H1 (cell line): ENCODE measurements at regions not wholly inside any gene's neighbourhood (a gene's known extent, or its start where the extent isn't known, plus 50 kb on each side); places are given as distances from the start of the nearest gene placed in this dataset.

Experiments used
- CHD7 ChIP-seq: fragments of 300-600 bp; sonication (generic); IDR thresholded peaks from 2 replicates; pipeline ENCODE4 v1.7.1; 2012; ENCODE audit warnings: low read length, moderate library complexity, mild to moderate bottlenecking, inconsistent platforms; ENCODE audit not compliant: insufficient replicate concordance
- EGR1 ChIP-seq: IDR thresholded peaks from 2 replicates; pipeline ENCODE4 v1.6.1; 2011; ENCODE audit warnings: low read depth, low read length, borderline replicate concordance
- GABPA ChIP-seq: IDR thresholded peaks from 2 replicates; pipeline ENCODE4 v1.6.1; 2011; ENCODE audit warnings: mild to moderate bottlenecking, low read length, moderate library complexity, borderline replicate concordance; ENCODE audit not compliant: insufficient read depth
- GTF2F1 ChIP-seq: IDR thresholded peaks from 2 replicates; pipeline ENCODE4 v1.6.1; 2012; ENCODE audit warnings: low read depth, low read length, improper control_type of control experiment, borderline replicate concordance
- KDM4A ChIP-seq: IDR thresholded peaks from one replicate; pipeline ENCODE4 v1.7.1; 2012; ENCODE audit warnings: low read depth, mild to moderate bottlenecking, moderate library complexity, low read length, inconsistent platforms; ENCODE audit not compliant: severe bottlenecking
- KDM5A ChIP-seq: fragments of 200-600 bp; IDR thresholded peaks from 2 replicates; pipeline ENCODE4 v1.7.1; 2012; ENCODE audit warnings: mild to moderate bottlenecking, low read length, inconsistent platforms, mixed read lengths
- SIRT6 ChIP-seq: IDR thresholded peaks from one replicate; pipeline ENCODE4 v1.7.1; 2012; ENCODE audit warnings: low read length, inconsistent platforms
- TEAD4 ChIP-seq: IDR thresholded peaks from 2 replicates; pipeline ENCODE4 v1.6.1; 2012; ENCODE audit warnings: low read depth, low read length, inconsistent platforms, mixed read lengths
- ZNF274 ChIP-seq: IDR thresholded peaks from 2 replicates; pipeline ENCODE4 v1.7.0; 2012; ENCODE audit warnings: low read length, borderline replicate concordance; ENCODE audit errors: extremely low read depth

- TF ChIP-seq CHD7 (no peak), TEAD4 (no peak), GABPA (no peak), SIRT6 (no peak), EGR1 (no peak), KDM5A (no peak), KDM4A (no peak), GTF2F1 (no peak), ZNF274 (no peak)
These were observed 341.2 kb downstream of the MZT1 start (continued) for GRCh38 chr13:72386138-72386684.
